Kidney (tissue), 13 donors: ENCODE measurements at regions not wholly inside any gene's neighbourhood (a gene's known extent, or its start where the extent isn't known, plus 50 kb on each side); places are given as distances from the start of the nearest gene placed in this dataset.

Source experiments
- DNase-seq, 5 donors: peaks; one replicate each; pipeline ENCODE4 v3.0.0-alpha.2; 2013 to 2020
- FAIRE-seq: peaks from 2 replicates; lab custom pipeline; 2012; peaks lifted over from hg19 to GRCh38; lab: Jason Lieb, UNC
- H3K27ac ChIP-seq, 2 donors: one replicate each; pipeline ENCODE4 v1.7.0; 2013; ENCODE audit warnings: low read depth in 2 of 2, low read length in 2 of 2, inconsistent platforms in 1 of 2
- H3K27me3 ChIP-seq: one replicate; pipeline ENCODE4 v1.7.1; 2013; ENCODE audit warnings: low read length, inconsistent platforms; ENCODE audit not compliant: control insufficient read depth, insufficient read depth
- H3K36me3 ChIP-seq, 3 donors: one replicate each; pipeline versions ENCODE4 v1.7.0 to v1.7.1; 2013; ENCODE audit warnings: low read length in 3 of 3, control low read depth in 1 of 3, inconsistent platforms in 1 of 3; ENCODE audit not compliant: insufficient read depth in 3 of 3, control insufficient read depth in 2 of 3
- H3K4me1 ChIP-seq, 3 donors: one replicate each; pipeline versions ENCODE4 v1.7.0 to v1.7.1; 2013; ENCODE audit warnings: low read length in 3 of 3, inconsistent platforms in 1 of 3, low read depth in 1 of 3; ENCODE audit not compliant: control insufficient read depth in 2 of 3, insufficient read depth in 2 of 3
- H3K4me3 ChIP-seq, 3 donors: one replicate each; pipeline versions ENCODE4 v1.7.0 to v1.8.1; 2013; ENCODE audit warnings: low read length in 3 of 3, control low read depth in 1 of 3, inconsistent platforms in 1 of 3
- H3K9ac ChIP-seq, 3 donors: one replicate each; pipeline versions ENCODE4 v1.7.0 to v1.7.1; 2013; ENCODE audit warnings: low read length in 3 of 3, control low read depth in 1 of 3, inconsistent platforms in 1 of 3
- H3K9me3 ChIP-seq, 3 donors: one replicate each; pipeline versions ENCODE4 v1.7.0 to v1.7.1; 2013; ENCODE audit warnings: low read length in 3 of 3, control low read depth in 1 of 3, inconsistent platforms in 1 of 3; ENCODE audit not compliant: control insufficient read depth in 2 of 3, insufficient read depth in 1 of 3
- intact Hi-C: fragments of 100-400 bp; cut with DNase I; formaldehyde crosslinking; loops from one replicate; pipeline ENCODE4 v1.11.1; 2022
- TF ChIP-seq, protein P1 (sequence below): IDR thresholded peaks from 3 replicates; pipeline ENCODE4 v1.5.1; 2012; ENCODE audit warnings: mild to moderate bottlenecking, moderate library complexity, borderline replicate concordance; ENCODE audit not compliant: insufficient read depth; ENCODE audit errors: extremely low read depth
- donor health status: control.
- donor health status: control.
- donor health status: control.
- donor health status: control.
- donor health status: control.
- donor health status: DM: yes; HTN: yes; CAD: no.
- donor health status: Normal renal cell carcinoma (clear cell type).

DNA sequence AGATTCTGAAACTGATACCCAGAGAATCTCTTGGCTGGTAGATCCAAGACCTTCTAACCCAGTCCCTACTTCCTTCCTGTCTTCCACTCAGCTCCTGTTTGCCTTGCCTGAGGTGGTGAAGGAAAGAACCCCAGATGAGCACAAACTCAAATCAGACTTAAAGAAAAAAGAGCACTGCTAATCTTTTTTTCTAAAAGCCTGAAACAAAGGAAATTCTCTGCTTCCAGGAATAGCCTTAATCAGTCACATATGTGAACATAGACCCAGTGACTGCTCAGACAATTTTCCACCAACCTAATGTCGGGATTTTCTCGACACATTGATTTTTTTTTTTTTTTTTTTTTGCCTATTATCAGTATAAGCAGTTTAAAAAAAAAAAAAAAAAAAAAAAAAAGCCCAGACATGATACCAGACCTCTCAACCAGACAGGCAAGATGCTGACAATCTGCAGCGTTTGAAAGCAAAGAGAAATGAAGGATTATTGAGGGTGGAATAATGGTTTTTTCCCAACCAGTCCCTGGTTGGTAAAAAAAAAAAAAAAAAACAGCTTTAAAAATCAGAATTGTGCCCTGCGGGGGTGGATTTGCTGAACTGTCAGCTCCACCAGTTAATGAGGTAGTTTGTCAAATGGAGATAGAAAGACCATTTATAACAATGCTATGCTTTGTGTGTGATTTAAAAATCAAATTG, 256.8 kb upstream of the RARB start:
- Histone ChIP-seq H3K27ac (no peak overlapping the region), H3K9ac (no peak overlapping the region), H3K27me3 (no peaks in the 10 kb centered on the region), H3K4me1 (no peaks in the 10 kb centered on the region), H3K9me3 (peaks cover 0 to 3% (median 0%) of the 10 kb centered on the region in 3 donors), H3K36me3 (no peaks in the 10 kb centered on the region), H3K4me3 (no peak overlapping the region)
- DNase-seq (no peak), FAIRE-seq (no peak)
- TF ChIP-seq, protein P1, sequence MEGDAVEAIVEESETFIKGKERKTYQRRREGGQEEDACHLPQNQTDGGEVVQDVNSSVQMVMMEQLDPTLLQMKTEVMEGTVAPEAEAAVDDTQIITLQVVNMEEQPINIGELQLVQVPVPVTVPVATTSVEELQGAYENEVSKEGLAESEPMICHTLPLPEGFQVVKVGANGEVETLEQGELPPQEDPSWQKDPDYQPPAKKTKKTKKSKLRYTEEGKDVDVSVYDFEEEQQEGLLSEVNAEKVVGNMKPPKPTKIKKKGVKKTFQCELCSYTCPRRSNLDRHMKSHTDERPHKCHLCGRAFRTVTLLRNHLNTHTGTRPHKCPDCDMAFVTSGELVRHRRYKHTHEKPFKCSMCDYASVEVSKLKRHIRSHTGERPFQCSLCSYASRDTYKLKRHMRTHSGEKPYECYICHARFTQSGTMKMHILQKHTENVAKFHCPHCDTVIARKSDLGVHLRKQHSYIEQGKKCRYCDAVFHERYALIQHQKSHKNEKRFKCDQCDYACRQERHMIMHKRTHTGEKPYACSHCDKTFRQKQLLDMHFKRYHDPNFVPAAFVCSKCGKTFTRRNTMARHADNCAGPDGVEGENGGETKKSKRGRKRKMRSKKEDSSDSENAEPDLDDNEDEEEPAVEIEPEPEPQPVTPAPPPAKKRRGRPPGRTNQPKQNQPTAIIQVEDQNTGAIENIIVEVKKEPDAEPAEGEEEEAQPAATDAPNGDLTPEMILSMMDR = no peak
- intact Hi-C loops = no loop called here

DNA sequence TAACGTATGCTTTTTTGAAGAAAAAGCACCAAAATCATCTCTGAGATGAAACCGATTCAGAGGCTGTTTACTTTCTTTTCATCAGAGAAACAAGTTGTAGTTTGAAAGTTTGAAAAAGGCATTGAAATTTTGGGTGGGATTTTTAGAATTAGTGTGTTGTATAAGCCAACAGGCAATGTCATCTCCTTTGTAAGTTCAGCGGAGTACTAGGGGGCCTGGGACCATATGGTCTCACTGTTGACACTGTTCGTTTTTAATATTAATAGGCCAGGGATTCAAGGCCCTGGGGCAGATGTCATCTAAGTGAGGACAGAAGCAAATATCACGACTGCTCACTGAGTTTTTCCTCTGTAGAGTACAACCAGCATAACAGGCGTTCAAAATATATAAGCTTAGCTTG, 256.2 kb upstream of the RARB start:
- H3K9ac ChIP-seq = no peak overlapping the region
- TF ChIP-seq, protein P1 = no peak
- no peaks in the 10 kb centered on the region for H3K36me3 ChIP-seq
- H3K9me3 ChIP-seq = peaks cover 0 to 3% (median 0%) of the 10 kb centered on the region in 3 donors
- intact Hi-C loops = no loop called here
- no peaks in the 10 kb centered on the region for H3K27me3 ChIP-seq
- no peak for DNase-seq
- no peaks in the 10 kb centered on the region for H3K4me1 ChIP-seq
- FAIRE-seq = no peak
- no peak overlapping the region for H3K27ac ChIP-seq
- no peak overlapping the region for H3K4me3 ChIP-seq

DNA sequence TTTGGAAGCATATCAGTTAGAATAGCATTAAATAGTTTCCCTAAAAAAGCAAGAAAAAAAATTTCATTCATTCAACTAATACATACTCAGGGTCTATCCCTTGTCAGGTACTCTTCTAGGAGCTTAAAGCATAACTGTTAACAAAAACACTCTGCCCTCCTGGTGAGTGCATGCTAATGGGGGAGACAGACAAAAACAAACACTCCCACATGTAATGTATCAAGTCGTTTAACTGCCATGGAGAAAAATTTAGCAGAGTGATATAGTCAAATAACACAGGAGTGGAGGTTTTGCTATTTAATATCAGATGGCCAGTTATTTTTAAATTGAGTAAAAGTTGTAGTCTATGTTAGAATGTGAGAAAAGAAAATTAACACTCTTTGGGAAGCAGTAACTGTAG, 254.5 kb upstream of the RARB start:
- Histone ChIP-seq H3K4me1 (no peaks in the 10 kb centered on the region), H3K9me3 (peaks cover 0 to 3% (median 0%) of the 10 kb centered on the region in 3 donors), H3K4me3 (no peak overlapping the region), H3K27ac (no peak overlapping the region), H3K36me3 (no peaks in the 10 kb centered on the region), H3K9ac (no peak overlapping the region), H3K27me3 (no peaks in the 10 kb centered on the region)
- TF ChIP-seq, protein P1 = no peak
- FAIRE-seq = no peak
- intact Hi-C loops = no loop called here
- DNase-seq = peak in 3 of 5 donors; percentile 28 to 84 (median 80)

DNA sequence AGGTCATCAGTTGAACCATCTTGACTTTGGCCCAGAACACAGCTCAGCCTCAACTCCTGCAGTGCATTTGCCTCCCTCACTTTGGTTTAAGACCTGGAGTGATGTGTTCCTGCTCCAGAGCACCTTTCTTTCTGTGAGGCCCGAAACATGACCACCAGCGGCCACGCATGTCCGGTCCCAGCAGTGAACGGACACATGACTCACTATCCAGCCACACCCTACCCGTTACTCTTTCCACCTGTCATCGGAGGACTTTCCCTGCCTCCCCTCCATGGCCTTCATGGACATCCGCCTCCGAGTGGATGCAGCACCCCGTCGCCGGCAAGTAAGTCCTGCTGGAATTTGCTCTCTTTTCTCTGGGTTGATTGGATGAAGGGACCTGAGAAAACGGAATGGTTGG, 253.8 kb upstream of the RARB start:
- H3K4me1 ChIP-seq = no peaks in the 10 kb centered on the region
- no peaks in the 10 kb centered on the region for H3K36me3 ChIP-seq
- FAIRE-seq (no peak), DNase-seq (no peak)
- H3K4me3 ChIP-seq = no peak overlapping the region
- intact Hi-C loops = no loop called here
- H3K9me3 ChIP-seq = no peaks in the 10 kb centered on the region
- no peak overlapping the region for H3K27ac ChIP-seq
- H3K9ac ChIP-seq = no peak overlapping the region
- TF ChIP-seq, protein P1 = no peak
- no peaks in the 10 kb centered on the region for H3K27me3 ChIP-seq
